ENCODE measurements at regions not wholly inside any gene's neighbourhood (a gene's known extent, or its start where the extent isn't known, plus 50 kb on each side); places are given as distances from the start of the nearest gene placed in this dataset.

- no peaks in the 10 kb centered on the region for H3K9me3 ChIP-seq
- H3K4me1 ChIP-seq (ENCODE audit: low read depth), result peaks cover 13% of the 10 kb centered on the region
- intact Hi-C loops (cut with DNase I, micrococcal nuclease), result no loop called here
- DNase-seq, result no peak
- no peak for ATAC-seq
- no peak for TF ChIP-seq CTCF (IDR thresholded peaks at IDR 0.05)
- H3K36me3 ChIP-seq (ENCODE audit: low read depth), result no peaks in the 10 kb centered on the region
- H3K4me3 ChIP-seq, result no peak overlapping the region
Observed at GRCh38 chr1:168842306-168842705, 113.3 kb upstream of the DPT start.

- no peaks in the 10 kb centered on the region for H3K36me3 ChIP-seq (ENCODE audit: low read depth)
- no peak for TF ChIP-seq CTCF (IDR thresholded peaks at IDR 0.05)
- ATAC-seq (peak; percentile 91), DNase-seq (no peak)
- intact Hi-C loops (cut with DNase I, micrococcal nuclease), result no loop called here
- H3K9me3 ChIP-seq, result no peaks in the 10 kb centered on the region
- no peak overlapping the region for H3K4me3 ChIP-seq
- H3K4me1 ChIP-seq (ENCODE audit: low read depth), result peaks cover 13% of the 10 kb centered on the region
Observed at GRCh38 chr1:168842916-168843315, 113.9 kb upstream of the DPT start.

GRCh38 chr1:168843401-168843800 is 114.4 kb upstream of the DPT start:
- no peak for ATAC-seq

GRCh38 chr1:168843950-168844349 is 114.9 kb upstream of the DPT start:
- intact Hi-C loops (cut with DNase I, micrococcal nuclease), result no loop called here
- H3K4me1 ChIP-seq (ENCODE audit: low read depth), result peaks cover 13% of the 10 kb centered on the region
- no peak for TF ChIP-seq CTCF (IDR thresholded peaks at IDR 0.05)

More at GRCh38 chr1:168843401-168843800, 114.4 kb upstream of the DPT start:
- DNase-seq, result no peak
- intact Hi-C loops (cut with DNase I, micrococcal nuclease), result no loop called here
- no peak for TF ChIP-seq CTCF (IDR thresholded peaks at IDR 0.05)
- Histone ChIP-seq H3K4me3 (no peak overlapping the region), H3K36me3 (ENCODE audit: low read depth) (no peaks in the 10 kb centered on the region), H3K4me1 (ENCODE audit: low read depth) (peaks cover 13% of the 10 kb centered on the region), H3K9me3 (no peaks in the 10 kb centered on the region)

GRCh38 chr1:168845140-168845539 is 116.1 kb upstream of the DPT start:
- no peak for TF ChIP-seq CTCF (IDR thresholded peaks at IDR 0.05)
- Histone ChIP-seq H3K4me1 (ENCODE audit: low read depth) (peaks cover 13% of the 10 kb centered on the region), H3K36me3 (ENCODE audit: low read depth) (no peaks in the 10 kb centered on the region), H3K9me3 (no peaks in the 10 kb centered on the region), H3K4me3 (no peak overlapping the region)
- intact Hi-C loops (cut with DNase I, micrococcal nuclease), result no loop called here
- ATAC-seq, result peak; percentile 83
- peak in 2 of 3 donors; percentile 43 to 49 for DNase-seq

More at GRCh38 chr1:168843950-168844349, 114.9 kb upstream of the DPT start:
- Histone ChIP-seq H3K36me3 (ENCODE audit: low read depth) (no peaks in the 10 kb centered on the region), H3K4me3 (no peak overlapping the region), H3K9me3 (no peaks in the 10 kb centered on the region)
- ATAC-seq, result no peak
- DNase-seq, result no peak

- intact Hi-C loops (cut with DNase I, micrococcal nuclease), result no loop called here
- Histone ChIP-seq H3K4me3 (no peak overlapping the region), H3K4me1 (ENCODE audit: low read depth) (peaks cover 13% of the 10 kb centered on the region), H3K9me3 (no peaks in the 10 kb centered on the region), H3K36me3 (ENCODE audit: low read depth) (no peaks in the 10 kb centered on the region)
- no peak for ATAC-seq
- TF ChIP-seq CTCF (IDR thresholded peaks at IDR 0.05), result no peak
- no peak for DNase-seq
Observed at GRCh38 chr1:168848051-168848450, 119.0 kb upstream of the DPT start.

All from mucosa of descending colon (tissue), 3 donors.